AG04450 (cell line): ENCODE measurements at regions not wholly inside any gene's neighbourhood (a gene's known extent, or its start where the extent isn't known, plus 50 kb on each side); places are given as distances from the start of the nearest gene placed in this dataset.

Source experiments
- CTCF ChIA-PET: fragments of 300-600, 350-600 bp; formaldehyde crosslinking; extraction: SDS; loops from one replicate; lab custom pipeline; 2022; ENCODE audit warnings: antibody characterized with exemption, inconsistent platforms; lab: Charles Lee
- POLR2A ChIA-PET: fragments of 350-600 bp; formaldehyde crosslinking; extraction: SDS; loops from one replicate; lab custom pipeline; 2021; ENCODE audit warnings: antibody characterized with exemption, inconsistent platforms; lab: Yijun Ruan, JAX
- DNase-seq: peaks from one replicate; pipeline ENCODE4 v3.0.0-alpha.2; 2011; ENCODE audit warnings: low read depth, low spot score
- H3K27ac ChIP-seq: one replicate; pipeline ENCODE4 v1.5.1; 2012; ENCODE audit warnings: low read depth, low read length, control low read depth
- H3K27me3 ChIP-seq: one replicate; pipeline ENCODE4 v1.6.0; 2012; ENCODE audit warnings: low read length; ENCODE audit not compliant: control insufficient read depth, insufficient read depth
- H3K4me3 ChIP-seq: 2 replicates; pipeline ENCODE4 v1.5.1; 2011; ENCODE audit warnings: mild to moderate bottlenecking, low read depth, low read length, control low read depth
- H3K9me3 ChIP-seq: 2 replicates; pipeline ENCODE4 v1.5.1; 2012; ENCODE audit warnings: low read length; ENCODE audit not compliant: control insufficient read depth, insufficient read depth
- TF ChIP-seq, protein P1 (sequence below): IDR thresholded peaks from 2 replicates; pipeline ENCODE4 v1.5.1; 2011; ENCODE audit warnings: low read depth, low read length, control low read depth, inconsistent platforms

DNA sequence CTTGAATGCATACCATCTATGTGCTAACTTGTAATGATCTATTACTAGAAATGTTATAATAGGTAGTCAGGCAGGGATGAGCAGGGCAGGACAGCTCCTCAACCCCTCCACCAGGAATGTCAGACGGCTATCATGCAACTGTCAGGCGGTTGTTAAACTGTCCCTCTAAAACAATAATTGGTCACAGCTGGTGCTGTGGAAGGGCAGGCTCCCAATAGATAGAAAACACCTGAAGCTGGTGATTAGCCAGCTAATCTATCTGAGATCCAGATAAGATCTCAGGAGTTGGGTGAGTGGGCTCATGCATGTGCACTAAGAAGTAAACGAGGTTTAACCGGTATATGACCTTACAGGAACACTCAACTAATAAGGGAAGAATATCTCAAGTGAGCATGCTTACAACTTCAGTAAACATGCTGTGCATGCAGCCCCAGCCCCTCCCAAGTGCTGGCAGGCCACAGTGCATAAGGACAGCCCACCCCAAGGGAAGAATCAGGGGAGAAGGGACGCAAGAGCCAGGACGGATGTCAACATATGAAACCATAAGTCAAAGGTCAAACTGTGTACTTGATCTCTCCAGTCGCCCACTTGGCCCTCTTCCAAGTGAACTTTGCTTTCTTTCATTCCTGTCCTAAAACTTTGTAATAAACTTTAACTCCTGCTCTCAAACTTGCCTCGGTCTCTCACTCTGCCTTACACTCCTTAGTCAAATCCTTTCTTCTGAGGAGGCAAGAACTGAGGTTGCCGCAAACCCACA is 566.2 kb upstream of the NRSN1 start:
- ChIA-PET POLR2A (no interaction called here), CTCF (no interaction called here)
- H3K4me3 ChIP-seq, result no peak overlapping the region
- TF ChIP-seq, protein P1, sequence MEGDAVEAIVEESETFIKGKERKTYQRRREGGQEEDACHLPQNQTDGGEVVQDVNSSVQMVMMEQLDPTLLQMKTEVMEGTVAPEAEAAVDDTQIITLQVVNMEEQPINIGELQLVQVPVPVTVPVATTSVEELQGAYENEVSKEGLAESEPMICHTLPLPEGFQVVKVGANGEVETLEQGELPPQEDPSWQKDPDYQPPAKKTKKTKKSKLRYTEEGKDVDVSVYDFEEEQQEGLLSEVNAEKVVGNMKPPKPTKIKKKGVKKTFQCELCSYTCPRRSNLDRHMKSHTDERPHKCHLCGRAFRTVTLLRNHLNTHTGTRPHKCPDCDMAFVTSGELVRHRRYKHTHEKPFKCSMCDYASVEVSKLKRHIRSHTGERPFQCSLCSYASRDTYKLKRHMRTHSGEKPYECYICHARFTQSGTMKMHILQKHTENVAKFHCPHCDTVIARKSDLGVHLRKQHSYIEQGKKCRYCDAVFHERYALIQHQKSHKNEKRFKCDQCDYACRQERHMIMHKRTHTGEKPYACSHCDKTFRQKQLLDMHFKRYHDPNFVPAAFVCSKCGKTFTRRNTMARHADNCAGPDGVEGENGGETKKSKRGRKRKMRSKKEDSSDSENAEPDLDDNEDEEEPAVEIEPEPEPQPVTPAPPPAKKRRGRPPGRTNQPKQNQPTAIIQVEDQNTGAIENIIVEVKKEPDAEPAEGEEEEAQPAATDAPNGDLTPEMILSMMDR, result no peak
- DNase-seq, result no peak
- H3K9me3 ChIP-seq, result peaks cover 3% of the 10 kb centered on the region; the same call in 1 of the 2 replicates
- no peaks in the 10 kb centered on the region for H3K27me3 ChIP-seq
- no peak overlapping the region for H3K27ac ChIP-seq

DNA sequence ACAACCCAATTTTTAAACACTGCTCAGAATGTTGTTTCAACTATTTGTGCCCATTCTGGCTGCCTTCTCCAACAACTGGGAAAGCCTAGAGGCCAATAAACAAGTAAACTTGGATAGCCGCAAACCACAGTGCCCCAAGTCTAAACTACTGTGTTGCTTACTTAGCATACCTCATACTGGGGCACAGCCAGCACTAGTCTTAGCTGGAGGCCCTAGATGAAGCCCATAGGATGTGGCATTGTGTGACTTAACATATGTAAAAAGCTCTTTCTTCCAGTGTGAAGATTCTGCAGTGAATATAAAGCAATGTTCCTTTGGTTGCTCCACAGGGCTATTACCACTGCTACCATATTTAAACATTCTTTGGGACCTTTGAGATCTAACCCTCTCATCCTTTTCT is 564.3 kb upstream of the NRSN1 start:
- POLR2A ChIA-PET, result no interaction called here
- Histone ChIP-seq H3K27me3 (no peaks in the 10 kb centered on the region), H3K9me3 (peaks cover 3% of the 10 kb centered on the region; the same call in 1 of the 2 replicates), H3K27ac (no peak overlapping the region), H3K4me3 (no peak overlapping the region)
- no peak for DNase-seq
- TF ChIP-seq, protein P1, result no peak
- CTCF ChIA-PET, result no interaction called here

DNA sequence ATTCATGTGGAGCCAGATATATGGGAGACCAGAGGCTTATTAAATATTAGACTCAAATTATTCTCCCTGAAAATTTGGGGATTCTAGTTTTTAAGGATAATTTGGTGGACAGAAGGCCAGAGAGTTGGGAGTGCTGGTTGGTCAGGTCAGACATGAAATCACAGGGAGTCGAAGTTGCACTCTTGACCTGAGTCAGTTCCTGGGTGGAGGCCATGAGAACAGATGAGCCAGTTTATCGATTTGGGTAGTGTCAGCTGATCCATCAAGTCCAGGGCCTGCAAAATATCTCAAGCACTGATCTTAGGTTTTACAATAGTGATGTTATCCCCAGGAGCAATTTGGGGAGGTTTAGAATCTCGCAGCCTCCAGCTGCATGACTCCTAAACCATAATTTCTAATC is 563.5 kb upstream of the NRSN1 start:
- ChIA-PET CTCF (no interaction called here), POLR2A (no interaction called here)
- DNase-seq, result no peak
- no peak overlapping the region for H3K27ac ChIP-seq
- peaks cover 3% of the 10 kb centered on the region; the same call in 1 of the 2 replicates for H3K9me3 ChIP-seq
- TF ChIP-seq, protein P1, result no peak
- H3K27me3 ChIP-seq, result no peaks in the 10 kb centered on the region
- no peak overlapping the region for H3K4me3 ChIP-seq

DNA sequence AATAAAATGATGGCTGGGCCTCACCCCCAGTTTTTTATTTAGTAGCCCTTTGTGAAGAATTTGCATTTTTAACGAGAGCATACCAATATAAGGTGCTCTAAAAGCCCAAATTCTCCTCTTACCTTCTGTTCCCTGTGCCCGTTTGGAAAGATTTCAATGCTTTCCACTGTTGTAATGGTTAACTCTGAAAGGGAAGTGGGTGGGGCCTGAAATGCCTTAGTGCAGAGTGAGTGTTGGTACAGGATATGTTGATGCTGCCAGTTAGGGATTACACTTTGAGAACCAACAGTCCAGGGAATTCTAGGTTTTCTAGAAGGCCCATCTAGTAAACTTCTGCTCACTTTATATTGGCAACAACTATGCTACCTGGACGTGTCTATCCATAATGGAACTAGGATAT is 562.7 kb upstream of the NRSN1 start:
- H3K27me3 ChIP-seq, result no peaks in the 10 kb centered on the region
- peaks cover 3% of the 10 kb centered on the region; the same call in 1 of the 2 replicates for H3K9me3 ChIP-seq
- no peak overlapping the region for H3K4me3 ChIP-seq
- DNase-seq, result no peak
- CTCF ChIA-PET, result no interaction called here
- POLR2A ChIA-PET, result no interaction called here
- H3K27ac ChIP-seq, result no peak overlapping the region
- TF ChIP-seq, protein P1, result no peak

DNA sequence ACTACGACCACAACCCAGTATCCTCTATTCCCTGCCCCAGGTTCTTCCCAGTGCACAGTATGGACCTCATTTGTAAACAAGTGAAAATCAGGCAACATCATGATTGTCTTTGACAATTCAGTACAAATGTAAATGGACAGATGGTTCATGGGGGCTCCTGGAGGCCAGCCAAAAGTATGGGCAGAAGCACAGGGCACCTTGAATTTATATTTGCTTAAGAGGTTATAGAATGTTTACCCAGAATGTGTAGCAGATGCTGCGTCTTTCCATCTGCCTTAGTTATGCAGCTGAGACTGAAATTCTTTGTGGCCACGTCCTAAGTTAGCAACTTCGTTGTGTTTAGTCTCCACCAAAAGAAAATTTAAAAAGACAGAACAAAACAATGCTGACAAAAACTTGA is 559.6 kb upstream of the NRSN1 start:
- Histone ChIP-seq H3K4me3 (no peak overlapping the region), H3K27me3 (no peaks in the 10 kb centered on the region), H3K9me3 (peaks cover 3% of the 10 kb centered on the region; the same call in 1 of the 2 replicates), H3K27ac (no peak overlapping the region)
- ChIA-PET POLR2A (no interaction called here), CTCF (no interaction called here)
- no peak for DNase-seq
- TF ChIP-seq, protein P1, result no peak
